NCI-H446 treated with DMSO at 0.1 percent for 48 hours (cell line): ENCODE measurements at regions not wholly inside any gene's neighbourhood (a gene's known extent, or its start where the extent isn't known, plus 50 kb on each side); places are given as distances from the start of the nearest gene placed in this dataset.

Experiments used
- DNase-seq: peaks from one replicate; lab custom pipeline; 2025; lab: John Stamatoyannopoulos, UW

- no peak for DNase-seq
These were observed 609.0 kb downstream of the ZNF385D start for GRCh38 chr3:21142031-21142430.

- DNase-seq = no peak
These were observed 610.2 kb downstream of the ZNF385D start for GRCh38 chr3:21140785-21141184.

GRCh38 chr3:21138085-21138484, 612.9 kb downstream of the ZNF385D start:
- no peak for DNase-seq

- no peak for DNase-seq
These were observed 618.1 kb downstream of the ZNF385D start for GRCh38 chr3:21132896-21133295.

GRCh38 chr3:21120826-21121225, 630.2 kb downstream of the ZNF385D start:
- DNase-seq = no peak

GRCh38 chr3:21117370-21117769, 633.6 kb downstream of the ZNF385D start:
- no peak for DNase-seq

- no peak for DNase-seq
These were observed 642.0 kb downstream of the ZNF385D start for GRCh38 chr3:21109056-21109455.

- DNase-seq = no peak
These were observed 645.2 kb downstream of the ZNF385D start for GRCh38 chr3:21105784-21106183.

- no peak for DNase-seq
These were observed 650.2 kb downstream of the ZNF385D start for GRCh38 chr3:21100656-21101359.

GRCh38 chr3:21094686-21095085, 656.3 kb downstream of the ZNF385D start:
- DNase-seq = no peak

- DNase-seq = no peak
These were observed 677.4 kb downstream of the ZNF385D start for GRCh38 chr3:21073561-21073960.

GRCh38 chr3:21067031-21067813, 683.8 kb downstream of the ZNF385D start:
- DNase-seq = no peak

- DNase-seq = no peak
These were observed 688.1 kb downstream of the ZNF385D start for GRCh38 chr3:21062831-21063294.

GRCh38 chr3:21059404-21059803, 691.6 kb downstream of the ZNF385D start:
- DNase-seq = no peak

- DNase-seq = no peak
These were observed 694.7 kb downstream of the ZNF385D start for GRCh38 chr3:21056293-21056692.

- no peak for DNase-seq
These were observed 696.0 kb downstream of the ZNF385D start for GRCh38 chr3:21055015-21055414.

GRCh38 chr3:21054064-21054463, 696.9 kb downstream of the ZNF385D start:
- no peak for DNase-seq

GRCh38 chr3:21049334-21050062, 701.5 kb downstream of the ZNF385D start:
- DNase-seq = no peak

GRCh38 chr3:21043139-21043538, 707.9 kb downstream of the ZNF385D start:
- no peak for DNase-seq

- no peak for DNase-seq
These were observed 708.8 kb downstream of the ZNF385D start for GRCh38 chr3:21042184-21042583.

GRCh38 chr3:21041621-21042020, 709.4 kb downstream of the ZNF385D start:
- DNase-seq = no peak

- no peak for DNase-seq
These were observed 714.1 kb downstream of the ZNF385D start for GRCh38 chr3:21036888-21037287.

GRCh38 chr3:21028412-21028811, 722.6 kb downstream of the ZNF385D start:
- DNase-seq = no peak
